Motor neuron (in vitro differentiated cells): ENCODE measurements at regions not wholly inside any gene's neighbourhood (a gene's known extent, or its start where the extent isn't known, plus 50 kb on each side); places are given as distances from the start of the nearest gene placed in this dataset.

ENCODE experiments used
- ATAC-seq, 8 experiments: fragments of 200-7000 bp; cut with Tn5 transposase; replicated peaks in 6 of 8; 2 replicates each; pipeline ENCODE4 v1.8.0; 2021; ENCODE audit warnings: mild to moderate bottlenecking in 8 of 8, moderate library complexity in 8 of 8
- H3K27ac ChIP-seq, 2 donors: fragments of 250-450 bp; sonication (Bioruptor Pico); 2 replicates each; pipeline ENCODE4 v1.9.0; 2021; ENCODE audit warnings: antibody characterized with exemption in 2 of 2, mild to moderate bottlenecking in 2 of 2, moderate library complexity in 1 of 2
- H3K4me1 ChIP-seq, 2 donors: fragments of 250-450 bp; sonication (Bioruptor Pico); replicated peaks in 1 of 2; 2 replicates each; pipeline ENCODE4 v1.6.1; 2021; ENCODE audit warnings: antibody characterized with exemption in 2 of 2, mild to moderate bottlenecking in 2 of 2, moderate library complexity in 1 of 2
- H3K4me3 ChIP-seq, 5 donors: fragments of 250-450 bp; sonication (Bioruptor Pico); 2 replicates each; pipeline ENCODE4 v1.9.0; 2021; ENCODE audit warnings: antibody characterized with exemption in 5 of 5, mild to moderate bottlenecking in 5 of 5, moderate library complexity in 4 of 5
- WGBS, 10 experiments: fragments of 450-650 bp; shearing (Covaris generic); methylation state at CpG; one replicate each; pipeline ENCODE4 v1.0.0; 2022; 5-methylcytosine and 5-hydroxymethylcytosine counted together
- in situ Hi-C, 9 experiments: fragments of 400-800 bp; cut with MboI; loops; one replicate each; pipeline ENCODE4 v1.15.0; 2021; ENCODE audit warnings: low sequenced_read_pairs in 9 of 9, low pct_unique_long_range_greater_than_20kb in 2 of 9; ENCODE audit not compliant: unreplicated experiment in 9 of 9

- Histone ChIP-seq H3K27ac (no peak overlapping the region), H3K4me3 (no peak overlapping the region), H3K4me1 (peaks cover 7 to 11% of the 10 kb centered on the region in 2 donors)
- in situ Hi-C loops, result no loop called here
- ATAC-seq, result no peak
- 79 to 100% (median 96%) methylated on average over 2 to 4 of the region's 4 CpGs; no CpG with 5 or more reads in 3 of the 10 experiments for WGBS, 10 experiments
Observed at GRCh38 chr10:31605426-31605825, 286.4 kb downstream of the ZEB1 start.

DNA sequence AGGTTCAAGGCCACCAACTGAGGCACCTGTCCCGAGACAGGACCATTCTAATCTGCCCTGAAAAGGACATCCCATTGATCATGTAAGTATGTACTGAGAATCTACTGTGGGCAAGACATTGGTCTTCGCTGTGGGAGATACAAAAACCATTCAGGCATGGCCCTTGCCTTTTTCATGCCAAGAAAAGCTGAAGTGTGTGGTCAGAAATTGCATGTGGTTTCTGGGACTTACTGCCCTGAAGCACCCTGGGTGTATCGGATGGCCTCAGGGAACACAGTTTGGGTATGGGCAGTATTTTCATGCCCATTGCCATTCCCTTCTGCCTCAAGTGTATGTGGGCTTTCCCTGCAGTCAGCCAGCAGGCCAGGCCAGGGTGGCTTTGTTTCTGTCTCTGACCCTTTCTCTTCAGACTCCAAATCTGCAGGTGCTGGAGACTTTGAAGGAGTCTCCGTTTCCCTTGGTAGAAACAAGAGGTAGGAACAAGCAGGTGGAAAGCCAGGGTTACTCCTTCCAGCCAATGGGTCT, 285.7 kb downstream of the ZEB1 start:
- H3K27ac ChIP-seq, result no peak overlapping the region
- in situ Hi-C loops, result no loop called here
- peaks cover 7 to 11% of the 10 kb centered on the region in 2 donors for H3K4me1 ChIP-seq
- WGBS, 10 experiments, result 92 to 100% (median 100%) methylated on average over 1 to 4 of the region's 4 CpGs; no CpG with 5 or more reads in 4 of the 10 experiments
- H3K4me3 ChIP-seq, result no peak overlapping the region
- no peak for ATAC-seq

DNA sequence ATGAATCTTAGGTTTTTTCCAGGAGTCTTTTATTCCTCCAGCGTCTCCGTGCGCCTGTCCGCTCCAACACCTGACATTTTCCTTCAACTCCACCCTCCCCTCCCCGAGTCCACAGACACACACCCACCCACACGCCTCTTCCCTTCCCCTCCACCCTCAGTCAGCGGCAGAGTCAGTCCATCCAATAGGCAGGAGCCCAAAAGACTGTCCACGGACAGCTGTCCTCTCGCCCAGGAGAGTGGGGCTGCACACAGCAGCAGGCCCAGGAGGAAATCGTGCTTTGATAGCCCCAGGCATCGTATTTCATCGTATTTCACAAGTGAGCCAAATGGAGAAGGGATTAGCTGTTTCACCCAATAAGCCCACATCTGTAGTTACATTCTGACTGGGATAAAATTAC, 285.1 kb downstream of the ZEB1 start:
- in situ Hi-C loops, result no loop called here
- 57% methylated on average over 3 of the region's 12 CpGs; no CpG with 5 or more reads in 9 of the 10 experiments for WGBS, 10 experiments
- peak in 5 of 8 experiments; percentile 1 to 5 (median 1) for ATAC-seq

DNA sequence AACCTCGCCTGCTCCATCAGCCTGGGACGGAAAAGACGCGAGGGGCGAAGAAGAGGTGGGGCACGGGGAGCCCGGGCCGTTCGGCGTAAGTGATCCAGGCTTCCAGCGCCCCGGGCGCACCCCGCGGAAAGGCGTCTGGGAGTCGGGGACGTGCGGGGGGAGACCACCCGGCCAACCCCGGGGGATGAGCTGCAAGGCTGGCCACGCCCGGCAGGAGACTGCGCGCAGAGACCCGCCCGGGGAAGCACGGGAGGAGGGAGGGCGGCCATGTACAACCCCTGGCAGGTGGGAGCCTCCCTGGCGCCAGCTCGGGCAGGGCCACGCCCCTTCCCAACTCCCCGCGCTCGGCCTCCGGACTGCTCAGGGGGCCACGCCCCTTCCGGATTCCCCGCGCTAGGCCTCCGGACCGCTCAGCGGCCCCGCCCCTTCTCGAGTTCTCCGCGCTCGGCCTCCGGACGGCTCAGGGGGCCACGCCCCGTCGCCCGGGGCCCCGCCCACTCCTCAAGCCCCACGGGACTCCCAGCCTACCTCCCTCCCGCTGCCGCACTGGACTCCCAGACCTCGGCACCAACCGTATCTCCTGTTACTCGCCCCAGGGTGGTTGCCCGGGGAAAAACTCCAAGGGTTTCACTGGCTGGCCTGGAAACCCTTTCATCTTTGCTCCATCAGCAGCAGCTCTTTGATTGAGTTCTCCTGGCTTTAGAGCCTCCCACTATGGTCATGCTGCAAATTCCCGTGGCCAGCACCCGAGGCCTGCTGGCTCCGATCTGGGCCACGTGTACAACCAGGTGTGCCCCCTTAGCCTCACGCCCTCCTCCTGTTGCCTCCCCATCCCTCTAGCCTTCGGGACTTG, 284.4 kb downstream of the ZEB1 start:
- peak overlapping the region; percentile 70 to 85 for H3K27ac ChIP-seq
- WGBS, 10 experiments, result 0% methylated on average over 2 to 11 of the region's 68 CpGs; no CpG with 5 or more reads in 8 of the 10 experiments

More for the DNA sequence above, 285.1 kb downstream of the ZEB1 start:
- Histone ChIP-seq H3K27ac (peak overlapping the region; percentile 9 to 69), H3K4me3 (peak overlapping the region; percentile 47 to 64 (median 51)), H3K4me1 (peaks cover 7 to 11% of the 10 kb centered on the region in 2 donors)

GRCh38 chr10:31602541-31603234, 283.7 kb downstream of the ZEB1 start:
- Histone ChIP-seq H3K27ac (peak overlapping the region; percentile 70 to 85), H3K4me1 (peaks cover 7 to 11% of the 10 kb centered on the region in 2 donors)
- ATAC-seq, result peak in 7 of 8 experiments; percentile 15 to 50 (median 39)

More for the DNA sequence above, 284.4 kb downstream of the ZEB1 start:
- Histone ChIP-seq H3K4me3 (peak overlapping the region; percentile 47 to 64 (median 51)), H3K4me1 (peaks cover 7 to 11% of the 10 kb centered on the region in 2 donors)
- peak; percentile 88 to 94 (median 91) for ATAC-seq
- in situ Hi-C loops, result no loop called here

GRCh38 chr10:31601136-31601535, 282.1 kb downstream of the ZEB1 start:
- H3K4me3 ChIP-seq, result no peak overlapping the region
- WGBS, 10 experiments, result 80 to 100% (median 96%) methylated on average over 1 to 3 of the region's 3 CpGs; no CpG with 5 or more reads in 2 of the 10 experiments
- peaks cover 7 to 11% of the 10 kb centered on the region in 2 donors for H3K4me1 ChIP-seq
- in situ Hi-C loops, result no loop called here
- no peak for ATAC-seq
- no peak overlapping the region for H3K27ac ChIP-seq

More at GRCh38 chr10:31602541-31603234, 283.7 kb downstream of the ZEB1 start:
- in situ Hi-C loops, result no loop called here
- peak overlapping the region; percentile 47 to 64 (median 51) for H3K4me3 ChIP-seq
- 0% methylated on average over 1 to 2 of the region's 22 CpGs; no CpG with 5 or more reads in 7 of the 10 experiments for WGBS, 10 experiments

GRCh38 chr10:31599626-31600504, 280.8 kb downstream of the ZEB1 start:
- ATAC-seq, result no peak
- 0 to 100% (median 80%) methylated on average over 1 to 7 of the region's 9 CpGs; no CpG with 5 or more reads in 1 of the 10 experiments for WGBS, 10 experiments
- Histone ChIP-seq H3K4me3 (no peak overlapping the region), H3K4me1 (peaks cover 7 to 11% of the 10 kb centered on the region in 2 donors), H3K27ac (no peak overlapping the region)
- in situ Hi-C loops, result no loop called here

- Histone ChIP-seq H3K4me3 (no peak overlapping the region), H3K27ac (no peak overlapping the region), H3K4me1 (no peaks in the 10 kb centered on the region)
- no peak for ATAC-seq
- in situ Hi-C loops, result no loop called here
- WGBS, 10 experiments, result 73 to 100% (median 100%) methylated on average over 1 to 2 of the region's 2 CpGs; no CpG with 5 or more reads in 6 of the 10 experiments
Observed at GRCh38 chr10:31596765-31597164, 277.7 kb downstream of the ZEB1 start.

DNA sequence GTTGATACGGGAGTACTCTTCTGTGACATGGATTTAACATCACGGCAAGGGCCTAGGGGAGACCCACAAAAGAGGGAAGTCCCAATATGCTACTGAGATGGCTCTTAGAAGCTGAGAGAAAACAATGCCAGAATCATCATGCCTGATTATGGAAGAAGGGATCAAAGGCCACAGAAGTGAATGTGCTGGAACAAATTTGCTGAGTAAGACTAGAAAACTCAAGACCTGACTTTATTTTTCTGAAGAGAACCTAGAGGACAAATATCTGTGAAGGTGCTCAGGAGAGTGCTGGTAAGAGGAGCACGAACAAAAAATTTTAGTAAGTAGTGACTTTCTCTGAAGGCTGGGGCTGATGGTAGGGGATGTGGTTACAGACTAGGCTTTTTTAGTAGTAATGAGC, 277.0 kb downstream of the ZEB1 start:
- Histone ChIP-seq H3K27ac (no peak overlapping the region), H3K4me3 (no peak overlapping the region), H3K4me1 (no peaks in the 10 kb centered on the region)
- no peak for ATAC-seq
- in situ Hi-C loops, result no loop called here
- 33 to 100% (median 53%) methylated on average over 1 to 3 of the region's 3 CpGs; no CpG with 5 or more reads in 1 of the 10 experiments for WGBS, 10 experiments

GRCh38 chr10:31594347-31594873, 275.4 kb downstream of the ZEB1 start:
- Histone ChIP-seq H3K4me3 (no peak overlapping the region), H3K27ac (no peak overlapping the region), H3K4me1 (no peaks in the 10 kb centered on the region)
- in situ Hi-C loops, result no loop called here
- peak in 1 of 8 experiments; percentile 53 for ATAC-seq
- 57 to 100% (median 100%) methylated on average over 1 of the region's 1 CpG; no CpG with 5 or more reads in 5 of the 10 experiments for WGBS, 10 experiments

- 50 to 100% (median 92%) methylated on average over 1 to 2 of the region's 2 CpGs; no CpG with 5 or more reads in 1 of the 10 experiments for WGBS, 10 experiments
- ATAC-seq, result no peak
- in situ Hi-C loops, result no loop called here
Observed at GRCh38 chr10:31593124-31593523, 274.1 kb downstream of the ZEB1 start.

GRCh38 chr10:31591569-31591968, 272.6 kb downstream of the ZEB1 start:
- in situ Hi-C loops, result no loop called here
- no peak for ATAC-seq
- Histone ChIP-seq H3K4me3 (no peak overlapping the region), H3K27ac (no peak overlapping the region), H3K4me1 (no peaks in the 10 kb centered on the region)

More at GRCh38 chr10:31593124-31593523, 274.1 kb downstream of the ZEB1 start:
- Histone ChIP-seq H3K4me1 (no peaks in the 10 kb centered on the region), H3K27ac (no peak overlapping the region), H3K4me3 (no peak overlapping the region)
